ENCODE measurements at regions not wholly inside any gene's neighbourhood (a gene's known extent, or its start where the extent isn't known, plus 50 kb on each side); places are given as distances from the start of the nearest gene placed in this dataset.

- TF ChIP-seq POLR2A (IDR thresholded peaks at IDR 0.05; ENCODE audit: low read length) (no peak), GATA1 (IDR thresholded peaks at IDR 0.05; ENCODE audit: low read depth, low read length) (no peak)
Measured at GRCh38 chr21:43315244-43316137, 111.4 kb downstream of the SIK1 start.
